NOMO-1 treated with dmso at 0.1 percent for 144 hours (cell line): ENCODE measurements at regions not wholly inside any gene's neighbourhood (a gene's known extent, or its start where the extent isn't known, plus 50 kb on each side); places are given as distances from the start of the nearest gene placed in this dataset.
A peak's percentile ranks its signal among the peaks of the same experiment; 100 is the strongest.
"Not testable (repeated sequence)": the region's sequence is repeated elsewhere in the genome, so short reads cannot be mapped to it uniquely, and the experiment has no call there.

ENCODE experiments used
- DNase-seq: peaks from one replicate; lab custom pipeline; 2025; ENCODE audit not compliant: unreplicated experiment; lab: John Stamatoyannopoulos, UW

- DNase-seq, result no peak
Measured at GRCh38 chr20:48531505-48531904, 296.3 kb downstream of the PREX1 start.

- no peak for DNase-seq
Measured at GRCh38 chr20:48530957-48531356, 296.8 kb downstream of the PREX1 start.

GRCh38 chr20:48528346-48528745 is 299.5 kb downstream of the PREX1 start:
- no peak for DNase-seq

- DNase-seq, result no peak
Measured at GRCh38 chr20:48527771-48528170, 300.0 kb downstream of the PREX1 start.

- DNase-seq, result no peak
Measured at GRCh38 chr20:48526936-48527335, 300.9 kb downstream of the PREX1 start.

- DNase-seq, result no peak
Measured at GRCh38 chr20:48525400-48525799, 302.4 kb downstream of the PREX1 start.

- no peak for DNase-seq
Measured at GRCh38 chr20:48524582-48524981, 303.2 kb downstream of the PREX1 start.

GRCh38 chr20:48523191-48523995 is 304.4 kb downstream of the PREX1 start:
- DNase-seq, result no peak

- no peak for DNase-seq
Measured at GRCh38 chr20:48521121-48521520, 306.7 kb downstream of the PREX1 start.

GRCh38 chr20:48516196-48516595 is 311.6 kb downstream of the PREX1 start:
- DNase-seq, result peak; percentile 7

GRCh38 chr20:48514577-48514976 is 313.2 kb downstream of the PREX1 start:
- DNase-seq, result not testable (repeated sequence)

- not testable (repeated sequence) for DNase-seq
Measured at GRCh38 chr20:48512539-48512938, 315.3 kb downstream of the PREX1 start.

GRCh38 chr20:48505066-48505465 is 322.7 kb downstream of the PREX1 start:
- not testable (repeated sequence) for DNase-seq

- no peak for DNase-seq
Measured at GRCh38 chr20:48503166-48503815, 324.5 kb downstream of the PREX1 start.

- no peak for DNase-seq
Measured at GRCh38 chr20:48502758-48503157, 325.0 kb downstream of the PREX1 start.

GRCh38 chr20:48502016-48502415 is 325.8 kb downstream of the PREX1 start:
- DNase-seq, result no peak

- not testable (repeated sequence) for DNase-seq
Measured at GRCh38 chr20:48500900-48501299, 326.9 kb downstream of the PREX1 start.

GRCh38 chr20:48498939-48499338 is 328.9 kb downstream of the PREX1 start:
- DNase-seq, result not testable (repeated sequence)

GRCh38 chr20:48498125-48498524 is 329.7 kb downstream of the PREX1 start:
- DNase-seq, result not testable (repeated sequence)

GRCh38 chr20:48493966-48494365 is 333.8 kb downstream of the PREX1 start:
- DNase-seq, result no peak

- DNase-seq, result not testable (repeated sequence)
Measured at GRCh38 chr20:48493331-48493730, 334.5 kb downstream of the PREX1 start.

GRCh38 chr20:48492715-48493070 is 335.1 kb downstream of the PREX1 start:
- DNase-seq, result no peak
